HG03039 (cell line): ENCODE measurements at regions not wholly inside any gene's neighbourhood (a gene's known extent, or its start where the extent isn't known, plus 50 kb on each side); places are given as distances from the start of the nearest gene placed in this dataset.
"Not testable (repeated sequence)": the region's sequence is repeated elsewhere in the genome, so short reads cannot be mapped to it uniquely, and the experiment has no call there.

Experiments
- ATAC-seq: cut with Tn5 transposase; IDR thresholded peaks from one replicate; pipeline ENCODE4 v1.9.1; 2021; ENCODE audit warnings: mild to moderate bottlenecking, moderate library complexity; ENCODE audit not compliant: unreplicated experiment

DNA sequence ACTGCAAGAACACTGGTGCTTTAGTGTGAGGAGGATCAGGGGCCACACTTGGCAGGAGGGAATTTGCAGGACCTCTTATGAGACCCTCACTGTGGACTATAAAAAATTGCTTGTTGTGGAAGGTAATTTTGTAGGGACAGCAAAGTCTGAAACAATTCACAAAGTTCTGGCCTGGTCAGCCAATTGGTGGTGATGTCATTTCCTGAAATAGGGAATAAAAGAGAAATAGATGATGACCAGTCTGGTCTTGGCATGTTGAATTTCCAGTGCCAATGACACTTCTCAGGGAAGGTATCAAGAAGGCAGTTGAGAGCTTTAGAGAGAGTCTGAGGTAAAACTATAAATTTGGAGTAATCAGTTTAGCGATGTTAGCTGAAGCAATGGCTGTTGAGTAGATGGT is 129.3 kb upstream of the LMNTD1 start:
- ATAC-seq, result no peak

DNA sequence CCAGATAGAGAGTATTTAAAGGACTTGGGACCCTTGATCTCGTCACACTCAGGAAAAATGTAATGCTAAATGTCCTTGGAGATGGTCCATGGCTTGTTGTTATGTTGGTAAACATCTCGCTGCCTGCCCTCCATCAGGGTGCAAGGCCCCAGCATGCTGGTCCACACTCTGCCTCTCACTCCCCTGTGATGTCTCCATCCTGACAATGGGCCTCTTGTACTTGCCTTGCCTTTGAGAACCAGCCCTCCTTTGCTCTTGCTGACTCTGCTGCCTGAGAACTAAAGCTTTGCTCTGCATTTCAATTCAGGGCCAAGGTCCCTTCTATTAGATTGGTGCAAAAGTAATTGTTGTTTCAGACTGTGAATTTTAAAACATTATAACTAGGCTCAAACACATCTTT is 131.0 kb upstream of the LMNTD1 start:
- no peak for ATAC-seq

DNA sequence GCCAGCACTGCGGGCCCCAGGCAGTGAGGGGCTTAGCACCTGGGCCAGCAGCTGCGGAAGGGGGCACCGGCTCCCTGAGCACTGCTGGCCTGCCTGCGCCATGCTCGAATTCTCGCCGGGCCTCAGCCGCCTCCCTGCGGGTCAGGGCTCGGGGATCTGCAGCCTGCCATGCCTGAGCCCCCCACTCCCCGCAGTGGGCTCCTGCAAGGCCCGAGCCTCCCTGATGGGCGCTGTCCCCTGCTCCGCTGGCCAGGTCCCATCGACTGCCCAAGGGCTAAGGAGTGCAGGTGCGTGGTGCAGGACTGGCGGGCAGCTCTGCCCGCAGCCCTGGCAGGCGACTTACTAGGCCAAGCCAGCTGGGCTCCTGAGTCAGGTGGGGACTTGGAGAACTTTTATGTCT is 133.3 kb upstream of the LMNTD1 start:
- no peak for ATAC-seq

DNA sequence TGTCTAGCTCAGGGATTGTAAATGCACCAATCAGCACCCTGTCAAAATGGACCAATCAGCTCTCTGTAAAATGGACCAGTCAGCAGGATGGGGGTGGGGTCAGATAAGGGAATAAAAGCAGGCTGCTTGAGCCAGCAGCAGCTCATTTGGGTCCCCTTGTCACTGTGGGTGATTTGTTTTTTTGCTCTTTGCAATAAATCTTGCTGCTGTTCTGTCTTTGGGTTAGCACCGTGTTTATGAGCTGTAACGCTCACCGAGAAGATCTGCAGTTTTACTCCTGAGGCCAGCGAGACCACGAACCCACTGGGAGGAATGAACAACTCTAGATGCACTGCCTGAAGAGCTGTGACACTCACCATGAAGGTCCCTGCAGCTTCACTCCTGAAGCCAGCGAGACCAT is 134.1 kb upstream of the LMNTD1 start:
- ATAC-seq, result no peak

DNA sequence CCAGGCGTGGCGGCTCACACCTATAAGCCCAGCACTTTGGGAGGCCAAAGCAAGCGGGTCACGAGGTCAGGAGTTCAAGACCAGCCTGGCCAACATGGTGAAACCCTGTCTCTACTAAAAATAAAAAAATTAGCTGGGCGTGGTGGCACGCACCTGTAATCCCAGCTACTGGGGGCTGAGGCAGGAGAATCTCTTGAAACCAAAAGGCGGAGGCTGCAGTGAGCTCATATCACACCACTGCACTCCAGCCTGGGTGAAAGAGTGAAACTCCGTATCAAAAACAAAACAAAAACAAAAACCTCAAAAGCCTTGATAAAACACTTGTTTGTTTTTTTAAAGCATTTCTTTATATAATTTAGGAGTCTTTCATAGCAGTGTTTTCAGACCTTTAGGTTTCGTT is 135.8 kb upstream of the LMNTD1 start:
- ATAC-seq, result not testable (repeated sequence)

DNA sequence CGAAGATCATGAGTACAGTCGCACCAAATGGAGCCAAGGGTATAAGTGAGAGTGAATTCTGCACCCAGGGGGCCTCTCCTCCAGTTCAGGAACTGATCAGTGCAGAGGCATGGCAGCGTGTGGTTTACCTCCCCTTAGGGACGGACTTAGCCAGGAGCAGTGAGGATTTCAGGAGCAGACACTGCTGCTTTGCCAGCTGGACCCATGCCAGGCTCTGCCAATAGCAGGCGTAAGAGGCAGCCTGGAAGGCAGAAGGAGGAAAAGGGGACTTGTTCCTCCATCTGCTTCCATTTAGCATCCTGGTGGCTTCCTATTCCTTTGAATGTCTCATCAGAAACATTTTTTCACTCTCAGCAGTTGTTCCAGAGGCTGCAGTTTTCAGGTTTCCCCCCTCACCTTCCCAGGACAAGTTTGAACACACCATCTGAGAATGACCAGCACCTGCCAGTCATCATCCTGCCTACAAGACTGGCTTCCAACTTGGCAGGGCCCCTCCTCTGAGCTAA is 137.0 kb upstream of the LMNTD1 start:
- ATAC-seq, result no peak

DNA sequence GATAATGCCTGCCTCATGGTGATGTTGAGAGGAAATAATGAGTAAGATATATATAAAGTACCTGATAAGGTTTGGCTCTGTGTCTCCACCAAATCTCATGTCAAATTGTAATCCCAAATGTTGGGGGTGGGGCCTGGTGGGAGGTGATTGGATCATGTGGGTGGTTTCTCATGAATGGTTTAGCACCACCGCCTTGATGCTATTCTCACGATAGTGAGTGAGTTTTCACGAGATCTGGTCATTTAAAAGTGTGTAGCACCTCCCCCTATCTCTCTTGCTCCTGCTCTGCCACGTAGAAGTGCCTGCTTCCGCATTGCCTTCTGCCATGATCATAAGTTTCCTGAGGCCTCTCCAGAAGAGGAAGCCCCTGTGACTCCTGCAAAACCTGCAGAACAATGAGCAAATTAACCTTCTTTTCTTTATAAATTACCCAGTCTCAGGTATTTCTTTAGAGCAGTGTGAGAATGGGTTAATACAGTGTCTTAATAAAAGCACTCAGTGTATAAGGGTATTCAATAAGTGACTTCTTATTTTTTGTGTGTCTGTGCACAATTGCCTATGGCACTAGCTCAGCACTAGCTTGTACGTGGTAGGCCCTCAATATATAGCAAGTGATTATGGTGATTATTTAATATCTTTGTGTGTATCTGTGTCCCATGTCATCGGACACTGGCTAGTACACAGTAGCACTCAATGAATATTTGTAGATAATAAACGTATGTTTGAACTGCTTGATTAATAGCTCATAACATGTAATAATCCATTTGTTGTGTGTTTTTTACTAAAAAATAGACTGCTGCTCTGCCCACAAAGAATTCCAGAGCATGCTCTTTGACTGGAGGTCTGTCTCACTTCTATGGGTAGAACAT is 138.1 kb upstream of the LMNTD1 start:
- no peak for ATAC-seq

DNA sequence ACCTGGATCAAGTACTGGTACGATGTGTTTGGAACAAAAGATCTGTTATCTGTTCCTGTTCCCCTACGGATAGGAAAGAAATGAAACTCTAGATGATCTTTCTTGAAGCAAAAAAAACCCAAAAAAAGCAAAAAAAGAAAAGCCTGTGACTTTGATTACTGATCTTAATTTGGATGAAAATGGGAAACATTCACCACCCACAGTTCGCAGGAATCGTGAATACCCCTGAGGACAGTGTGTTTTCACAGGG is 138.7 kb upstream of the LMNTD1 start:
- no peak for ATAC-seq

DNA sequence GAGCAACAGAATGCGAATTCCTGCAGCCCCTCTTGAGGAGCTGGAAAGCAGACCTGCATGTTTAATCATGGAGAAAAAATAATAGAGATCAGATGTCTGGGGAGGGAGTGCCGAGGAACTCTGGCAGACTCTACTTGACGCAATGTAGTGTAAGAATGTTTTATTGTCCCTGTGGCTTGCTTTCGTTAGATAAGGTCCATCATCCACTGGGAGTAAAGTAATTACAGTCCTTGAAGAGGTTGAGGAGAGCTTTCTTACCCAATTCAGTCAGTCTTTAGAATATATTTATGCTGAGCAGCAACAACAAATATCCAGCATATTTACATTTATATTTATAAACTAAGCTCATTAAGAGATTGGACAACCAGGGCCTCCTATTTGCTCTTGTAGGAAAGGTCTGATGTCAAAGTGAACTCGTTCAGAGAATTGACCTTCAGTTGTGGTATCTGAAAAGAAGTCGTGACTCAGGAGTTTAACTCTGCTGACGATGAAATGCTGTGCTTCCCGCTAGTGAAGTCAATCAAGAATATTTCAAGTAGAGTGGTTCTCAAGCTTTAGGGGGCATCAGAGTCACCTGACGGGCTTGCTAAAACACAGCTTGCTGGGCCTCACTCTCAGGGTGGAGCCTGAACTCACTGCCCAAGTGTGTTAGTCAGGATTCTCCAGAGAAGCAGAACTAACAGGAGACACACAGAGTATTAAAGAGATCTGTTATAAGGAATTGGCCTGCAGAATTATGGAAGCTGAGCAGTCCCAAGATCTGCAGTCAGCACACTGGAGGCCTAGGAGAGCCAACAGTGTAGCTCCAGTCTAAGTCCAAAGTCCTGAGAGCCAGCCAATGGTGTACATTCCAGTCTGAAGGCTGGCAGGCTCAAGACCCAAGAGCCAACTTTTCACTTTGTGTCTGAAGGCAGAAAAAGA is 139.3 kb upstream of the LMNTD1 start:
- ATAC-seq, result no peak

DNA sequence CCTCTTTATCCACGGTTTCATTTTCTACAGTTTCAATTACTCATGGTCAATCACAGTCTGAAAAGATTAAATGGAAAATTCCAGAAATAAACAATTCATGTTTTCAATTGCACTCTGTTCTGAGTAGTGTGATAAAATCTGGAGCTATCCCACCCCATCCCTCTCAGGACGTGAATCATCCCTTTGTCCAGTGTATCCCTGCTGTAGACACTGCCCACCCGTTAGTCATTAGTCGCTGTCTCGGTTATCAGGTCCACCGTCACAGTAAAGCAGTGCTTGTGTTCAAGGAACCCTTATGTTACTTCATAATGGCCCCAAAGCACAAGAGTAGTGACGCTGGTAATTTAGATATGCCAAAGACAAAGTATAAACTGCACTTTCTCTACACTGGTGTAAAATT is 141.0 kb upstream of the LMNTD1 start:
- ATAC-seq, result no peak

DNA sequence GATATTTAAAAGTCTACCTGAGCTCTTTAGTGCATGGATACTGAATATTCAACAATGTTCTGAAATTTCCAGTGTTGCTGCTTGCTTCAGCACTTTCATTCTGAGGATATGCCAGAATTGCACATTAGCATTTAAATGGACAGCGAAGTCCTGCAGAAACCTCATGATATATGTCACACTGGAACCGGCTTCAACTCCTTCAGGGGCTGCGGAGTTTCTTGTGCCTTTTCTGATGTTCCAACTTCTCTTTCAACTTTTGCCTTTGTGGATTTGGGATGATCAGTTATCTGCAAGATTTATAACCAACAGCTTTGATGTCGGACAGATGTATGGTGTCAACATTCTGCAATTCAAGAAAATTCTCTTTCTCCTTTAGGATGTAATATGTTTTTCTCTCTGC is 142.5 kb upstream of the LMNTD1 start:
- ATAC-seq, result no peak

DNA sequence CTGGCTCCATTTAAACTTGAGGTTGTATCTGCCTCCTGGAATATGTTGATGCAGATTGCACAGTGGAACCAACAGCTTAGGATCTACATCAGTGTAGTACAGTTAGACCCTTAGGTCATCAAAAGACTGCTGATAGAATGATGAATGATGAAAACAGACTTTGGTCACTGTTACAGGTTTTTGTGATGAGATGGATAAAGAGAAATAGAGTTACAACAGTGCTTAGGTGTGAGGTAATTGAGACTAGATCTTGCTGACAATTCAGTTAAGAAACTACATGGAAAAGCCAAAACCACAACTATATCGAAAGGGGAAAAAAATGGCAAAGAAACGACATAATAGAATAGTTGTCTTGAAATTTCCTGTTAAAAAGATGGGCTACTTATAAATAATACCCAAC is 145.7 kb upstream of the LMNTD1 start:
- ATAC-seq, result no peak

DNA sequence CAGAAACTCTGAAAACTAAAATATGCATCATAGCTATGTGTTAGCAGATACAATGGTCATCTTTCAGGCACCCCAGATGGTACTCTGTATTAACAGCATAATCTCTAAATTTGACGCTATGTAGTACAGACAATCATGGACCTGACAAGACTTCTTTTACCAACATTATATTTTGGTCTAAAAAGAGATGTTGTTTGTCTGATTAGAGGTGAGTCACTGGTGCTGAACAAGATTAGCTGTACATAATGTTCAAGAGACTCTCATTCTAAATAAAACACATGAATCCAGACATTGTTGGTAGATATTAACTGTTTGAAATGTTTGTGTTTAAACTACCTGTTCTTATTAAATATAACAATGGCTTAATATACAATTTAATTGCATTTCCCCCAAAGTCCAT is 146.4 kb upstream of the LMNTD1 start:
- ATAC-seq, result no peak

DNA sequence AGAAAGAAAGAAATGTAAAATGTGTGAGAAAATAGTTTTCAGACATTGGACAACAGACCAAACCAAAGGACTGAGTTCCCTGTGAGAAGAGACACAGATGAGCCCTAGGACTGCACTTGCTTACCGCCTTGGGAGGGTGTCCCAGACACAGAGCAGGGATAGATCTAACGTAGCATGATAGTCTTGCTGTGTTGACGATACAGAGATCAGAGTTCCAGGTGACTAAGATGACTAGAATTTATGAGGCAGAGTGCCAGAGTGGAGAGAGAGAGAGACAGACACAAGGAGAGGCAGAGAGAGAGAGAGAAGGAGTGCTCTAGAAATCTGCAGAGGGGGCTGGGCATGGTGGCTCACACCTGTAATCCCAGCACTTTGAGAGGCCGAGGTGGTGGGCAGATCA is 148.2 kb upstream of the LMNTD1 start:
- no peak for ATAC-seq

DNA sequence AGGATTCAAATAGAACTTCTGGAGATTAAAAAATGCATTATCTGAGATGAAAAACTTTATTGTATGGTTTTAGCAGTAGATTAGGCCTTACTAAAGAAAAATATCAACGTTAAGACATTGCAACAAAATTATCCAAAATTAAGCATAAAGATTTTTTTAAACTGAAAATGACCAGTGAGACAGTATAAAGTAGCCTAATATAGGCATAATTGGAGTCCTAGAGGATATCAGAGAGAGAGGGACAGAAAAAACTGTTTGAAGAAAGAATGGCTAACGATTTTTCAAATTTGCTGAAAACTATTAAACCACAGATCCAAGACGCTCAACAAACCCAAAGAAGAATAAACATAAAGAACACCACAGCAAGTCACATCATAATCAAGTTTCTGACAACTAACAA is 149.5 kb upstream of the LMNTD1 start:
- no peak for ATAC-seq

DNA sequence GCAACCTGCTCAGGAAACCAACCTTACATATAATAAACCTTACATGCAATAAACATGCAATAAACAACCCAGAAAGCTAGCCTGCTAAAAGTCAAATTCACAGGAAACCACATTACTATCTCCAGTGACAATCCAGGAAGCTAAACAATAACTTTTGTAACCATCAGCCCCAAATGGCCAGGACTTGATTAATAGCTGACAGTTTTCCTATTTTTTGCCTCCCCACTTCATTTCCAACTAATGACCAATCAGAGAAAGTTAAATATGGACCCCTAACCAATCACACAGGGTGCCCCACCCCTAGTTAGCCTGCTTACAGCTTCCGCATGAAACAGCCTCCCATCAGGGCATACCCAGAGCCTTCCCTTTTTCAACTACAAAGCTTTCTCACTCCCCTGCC is 152.2 kb upstream of the LMNTD1 start:
- ATAC-seq, result no peak

DNA sequence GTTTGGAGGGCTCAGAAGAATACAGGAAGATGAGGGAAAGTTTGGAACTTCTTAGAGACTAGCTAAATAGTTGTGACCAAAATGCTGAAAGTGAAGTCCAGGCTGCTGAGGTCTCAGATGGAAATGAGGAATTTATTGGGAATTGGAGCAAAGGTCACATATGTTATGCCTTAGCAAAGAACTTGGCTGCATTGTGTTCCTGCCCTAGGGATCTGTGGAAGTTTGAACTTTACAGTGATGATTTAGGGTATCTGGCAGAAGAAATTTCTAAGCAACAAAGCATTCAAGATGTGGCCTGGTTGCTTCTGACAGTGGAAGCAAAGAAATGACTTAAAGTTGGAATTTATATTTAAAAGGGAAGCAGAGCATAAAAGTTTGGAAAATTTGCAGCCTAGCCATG is 153.6 kb upstream of the LMNTD1 start:
- ATAC-seq, result not testable (repeated sequence)

DNA sequence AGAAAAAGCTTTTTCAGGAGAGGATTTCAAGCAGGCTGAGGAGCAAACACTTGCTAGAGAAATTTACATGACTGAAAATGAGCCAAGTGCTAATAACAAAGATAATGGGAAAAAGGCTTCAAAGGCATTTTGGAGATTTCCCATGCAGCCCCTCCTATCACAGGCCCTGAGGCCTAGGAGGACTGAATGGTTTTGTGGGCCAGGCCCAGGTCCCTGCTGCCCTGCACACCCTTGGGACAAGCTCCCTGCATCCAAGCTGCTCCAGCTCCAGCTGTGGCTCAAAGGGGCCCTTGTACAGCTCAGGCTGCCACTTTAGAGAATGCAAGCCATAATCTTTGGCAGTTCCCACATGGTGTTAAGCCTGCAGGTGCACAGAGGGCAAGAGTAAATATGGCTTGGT is 154.0 kb upstream of the LMNTD1 start:
- ATAC-seq, result no peak

DNA sequence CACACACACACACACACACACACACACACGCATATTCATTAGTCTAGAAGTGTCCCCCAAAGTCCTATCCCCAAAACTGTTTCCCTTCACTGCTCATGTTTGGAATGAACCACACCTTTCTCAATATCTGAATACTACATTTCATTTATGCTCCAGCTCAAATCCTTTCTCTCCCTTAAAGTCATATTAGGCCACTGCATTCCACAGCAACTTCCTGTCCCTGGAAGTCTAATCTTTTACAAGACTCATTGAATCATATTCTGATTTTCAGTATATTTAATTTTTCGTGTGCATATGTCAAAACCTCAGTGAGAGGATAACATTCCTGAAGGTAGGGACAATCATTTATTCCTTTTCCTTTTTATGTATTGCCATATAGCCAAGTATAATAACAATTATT is 155.6 kb upstream of the LMNTD1 start:
- ATAC-seq, result no peak

DNA sequence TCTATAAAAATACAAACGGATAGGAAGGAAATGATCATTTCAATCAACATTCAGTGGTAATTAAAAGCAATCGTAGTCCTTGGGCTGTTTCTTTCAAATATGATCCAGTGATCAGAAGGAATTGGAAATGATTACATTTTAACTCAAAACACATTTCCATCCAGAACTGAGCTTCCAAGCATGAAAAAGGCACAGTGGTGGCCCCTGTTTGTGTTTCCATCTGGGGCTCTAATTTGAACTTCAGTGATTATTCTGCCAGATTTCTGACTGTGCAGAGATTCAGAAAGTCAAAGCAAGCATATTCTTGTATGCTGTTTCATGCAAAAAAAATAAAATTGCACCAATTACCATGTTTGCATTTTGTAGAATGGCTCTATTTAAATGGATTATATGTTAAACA is 157.0 kb upstream of the LMNTD1 start:
- no peak for ATAC-seq

DNA sequence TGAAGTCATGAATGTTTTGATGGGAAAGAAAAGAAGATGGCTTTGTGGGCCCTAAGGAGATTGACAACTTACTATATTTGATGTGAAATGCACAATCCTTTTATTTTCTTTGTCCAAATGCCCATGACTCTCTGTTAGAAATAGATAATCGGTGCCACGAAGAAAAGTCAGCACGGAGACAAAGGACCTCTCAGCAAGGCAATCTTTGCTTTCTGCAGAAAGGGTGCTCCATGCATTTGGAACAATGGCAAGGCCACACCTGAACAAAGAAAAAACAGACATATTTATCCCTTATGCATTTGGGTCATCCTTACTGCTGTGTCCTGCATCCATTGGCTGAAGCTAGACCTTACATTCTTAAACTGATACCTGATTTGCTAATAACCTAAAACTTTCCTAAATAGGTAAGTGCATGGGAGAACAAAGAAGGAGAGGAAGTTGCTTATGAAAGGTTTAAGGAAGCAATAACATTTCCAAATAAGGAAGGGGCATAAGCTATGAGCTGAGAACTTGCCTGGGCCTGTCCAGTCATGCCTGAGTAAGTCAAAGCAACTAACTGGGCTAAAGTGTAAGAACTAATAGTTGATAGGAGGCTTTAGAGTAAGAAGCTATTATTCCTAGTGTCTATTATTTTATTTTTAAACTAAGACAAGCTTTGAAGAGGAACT is 158.0 kb upstream of the LMNTD1 start:
- ATAC-seq, result not testable (repeated sequence)

DNA sequence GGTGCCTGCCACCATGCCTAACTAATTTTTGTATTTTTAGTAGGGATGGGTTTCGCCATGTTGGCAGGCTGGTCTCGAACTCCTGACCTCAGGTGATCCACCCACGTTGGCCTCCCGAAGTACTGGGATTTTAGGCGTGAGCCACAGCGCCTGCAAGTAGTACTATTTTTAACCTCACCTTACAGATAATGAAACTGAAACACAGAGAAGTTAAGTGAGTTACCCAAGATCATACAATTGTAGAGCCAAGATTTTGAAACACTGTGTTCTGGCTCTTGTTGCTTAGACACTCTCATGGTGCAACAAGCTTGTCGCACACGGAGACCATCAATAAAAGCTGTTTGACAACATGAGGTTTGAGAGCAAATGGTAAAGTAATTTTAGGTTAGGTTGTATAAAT is 159.1 kb upstream of the LMNTD1 start:
- ATAC-seq, result no peak
